ENCODE measurements at regions not wholly inside any gene's neighbourhood (a gene's known extent, or its start where the extent isn't known, plus 50 kb on each side); places are given as distances from the start of the nearest gene placed in this dataset.

DNA sequence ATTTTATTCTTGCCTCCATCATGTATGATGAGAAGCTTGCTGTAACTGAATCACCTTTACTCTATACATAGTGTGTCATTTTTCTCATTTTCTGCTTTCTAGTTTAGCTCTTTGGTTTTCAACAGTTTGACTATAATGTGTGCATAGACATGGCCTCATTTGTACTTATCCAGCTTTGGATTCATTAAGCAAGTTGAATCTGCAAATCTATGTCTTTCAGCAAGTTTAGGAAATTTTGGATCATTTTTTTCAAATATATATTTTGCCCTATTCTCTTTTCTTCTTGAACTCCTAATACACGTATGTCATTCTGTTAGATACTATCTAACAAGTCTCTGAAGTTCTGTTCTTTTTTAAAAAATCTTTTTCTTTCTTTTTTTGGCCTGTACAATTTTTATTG lies 57.8 kb downstream of the PRLHR start:
- Histone ChIP-seq H3K4me3 (ENCODE audit: low read depth, low read length) (no peak overlapping the region), H3K27me3 (ENCODE audit: control insufficient read depth, insufficient read depth, low read length) (no peaks in the 10 kb centered on the region), H3K36me3 (ENCODE audit: control insufficient read depth, insufficient read depth, low read length) (no peaks in the 10 kb centered on the region)
- POLR2A ChIA-PET, result no interaction called here
- no peak for DNase-seq (ENCODE audit: low read depth)
- TF ChIP-seq, protein P1, sequence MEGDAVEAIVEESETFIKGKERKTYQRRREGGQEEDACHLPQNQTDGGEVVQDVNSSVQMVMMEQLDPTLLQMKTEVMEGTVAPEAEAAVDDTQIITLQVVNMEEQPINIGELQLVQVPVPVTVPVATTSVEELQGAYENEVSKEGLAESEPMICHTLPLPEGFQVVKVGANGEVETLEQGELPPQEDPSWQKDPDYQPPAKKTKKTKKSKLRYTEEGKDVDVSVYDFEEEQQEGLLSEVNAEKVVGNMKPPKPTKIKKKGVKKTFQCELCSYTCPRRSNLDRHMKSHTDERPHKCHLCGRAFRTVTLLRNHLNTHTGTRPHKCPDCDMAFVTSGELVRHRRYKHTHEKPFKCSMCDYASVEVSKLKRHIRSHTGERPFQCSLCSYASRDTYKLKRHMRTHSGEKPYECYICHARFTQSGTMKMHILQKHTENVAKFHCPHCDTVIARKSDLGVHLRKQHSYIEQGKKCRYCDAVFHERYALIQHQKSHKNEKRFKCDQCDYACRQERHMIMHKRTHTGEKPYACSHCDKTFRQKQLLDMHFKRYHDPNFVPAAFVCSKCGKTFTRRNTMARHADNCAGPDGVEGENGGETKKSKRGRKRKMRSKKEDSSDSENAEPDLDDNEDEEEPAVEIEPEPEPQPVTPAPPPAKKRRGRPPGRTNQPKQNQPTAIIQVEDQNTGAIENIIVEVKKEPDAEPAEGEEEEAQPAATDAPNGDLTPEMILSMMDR (IDR thresholded peaks at IDR 0.05; ENCODE audit: insufficient read depth, low read depth, low read length), result no peak
- CTCF ChIA-PET, result no interaction called here

DNA sequence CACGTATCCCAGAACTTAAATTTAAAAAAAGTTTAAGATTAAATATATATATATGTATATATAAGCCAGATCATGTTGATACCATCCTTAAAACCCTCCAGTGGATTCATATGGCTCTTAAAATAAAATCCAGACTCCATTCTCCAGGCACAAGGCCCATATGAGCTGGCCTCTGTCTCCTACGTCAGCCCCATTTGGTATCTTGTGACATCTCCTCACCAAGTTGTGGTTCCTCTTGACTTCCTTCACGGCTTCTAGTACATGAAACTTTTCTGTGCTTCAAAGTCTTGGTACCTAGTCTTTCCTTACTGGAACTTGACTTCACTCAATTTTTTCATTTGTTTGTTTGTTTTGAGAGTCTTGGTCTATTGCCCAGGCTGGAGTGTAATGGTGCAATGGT lies 61.3 kb downstream of the PRLHR start:
- no peak for DNase-seq (ENCODE audit: low read depth)
- TF ChIP-seq, protein P1 (IDR thresholded peaks at IDR 0.05; ENCODE audit: insufficient read depth, low read depth, low read length), result no peak
- Histone ChIP-seq H3K27me3 (ENCODE audit: control insufficient read depth, insufficient read depth, low read length) (no peaks in the 10 kb centered on the region), H3K4me3 (ENCODE audit: low read depth, low read length) (no peak overlapping the region), H3K36me3 (ENCODE audit: control insufficient read depth, insufficient read depth, low read length) (no peaks in the 10 kb centered on the region)
- ChIA-PET CTCF (no interaction called here), POLR2A (no interaction called here)

DNA sequence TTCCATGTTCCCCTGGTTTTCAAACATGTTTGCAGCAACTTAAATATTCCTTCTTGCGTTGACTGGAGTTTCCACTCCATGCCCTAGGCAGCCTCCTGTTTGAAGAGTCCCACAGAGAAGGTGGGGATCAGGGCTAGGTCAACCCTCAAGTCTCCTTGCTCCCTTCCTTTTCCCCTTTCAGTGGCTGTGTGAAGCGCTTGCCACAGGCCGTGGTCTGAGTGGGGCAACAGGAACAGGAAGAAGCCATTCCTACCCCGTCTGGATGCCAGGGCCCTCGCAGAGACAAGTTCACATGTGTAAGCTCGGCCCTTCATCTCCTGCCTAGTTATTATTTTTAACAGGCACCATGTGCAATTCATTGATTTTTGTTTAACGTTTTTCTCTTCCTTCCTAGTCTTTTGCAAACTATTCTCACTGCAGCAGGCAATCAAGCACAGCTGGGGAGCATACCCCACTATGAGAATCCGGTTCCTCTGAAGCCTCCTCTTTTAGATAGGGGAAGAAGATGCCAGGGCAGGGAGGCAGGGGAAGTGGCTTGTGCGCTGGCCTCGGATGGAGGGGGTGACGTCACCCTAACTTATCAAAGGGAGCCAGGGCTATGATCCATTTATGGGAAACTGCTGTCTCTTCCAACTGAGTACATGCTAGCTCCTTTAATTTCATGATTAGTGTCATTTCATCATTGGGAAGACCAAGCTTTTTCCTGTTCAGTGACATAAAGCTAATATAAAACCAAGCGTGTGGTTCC lies 64.2 kb downstream of the PRLHR start:
- TF ChIP-seq, protein P1 (IDR thresholded peaks at IDR 0.05; ENCODE audit: insufficient read depth, low read depth, low read length), result no peak
- DNase-seq (ENCODE audit: low read depth), result no peak
- no peak overlapping the region for H3K4me3 ChIP-seq (ENCODE audit: low read depth, low read length)
- no peaks in the 10 kb centered on the region for H3K36me3 ChIP-seq (ENCODE audit: control insufficient read depth, insufficient read depth, low read length)
- no peaks in the 10 kb centered on the region for H3K27me3 ChIP-seq (ENCODE audit: control insufficient read depth, insufficient read depth, low read length)
- ChIA-PET POLR2A (no interaction called here), CTCF (interaction anchor here (0.7 to 1.0 kb wide), 2 partner anchors 13 to 15 kb away, joined by 4 read pairs; no protein-coding TSS in a partner anchor)

DNA sequence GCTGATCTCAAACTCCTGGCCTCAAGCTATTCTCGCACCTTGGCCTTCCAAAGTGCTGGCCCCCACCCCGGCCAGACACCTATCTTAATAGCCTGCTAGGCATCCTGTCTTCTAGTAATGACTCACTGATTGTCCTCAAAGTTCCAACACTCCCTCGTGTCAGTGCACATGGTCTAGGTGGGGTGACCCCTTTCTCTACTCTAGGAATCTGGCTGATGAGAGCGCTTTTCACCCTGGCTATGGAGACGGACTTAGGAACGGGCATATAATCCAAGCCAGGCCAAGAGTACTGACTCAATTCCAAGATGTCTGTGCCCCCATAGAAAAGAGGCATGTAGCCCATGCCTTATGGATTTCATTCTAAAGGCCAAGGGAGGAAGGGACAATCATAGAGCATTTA lies 67.0 kb downstream of the PRLHR start:
- no peak for DNase-seq (ENCODE audit: low read depth)
- Histone ChIP-seq H3K27me3 (ENCODE audit: control insufficient read depth, insufficient read depth, low read length) (no peaks in the 10 kb centered on the region), H3K36me3 (ENCODE audit: control insufficient read depth, insufficient read depth, low read length) (no peaks in the 10 kb centered on the region), H3K4me3 (ENCODE audit: low read depth, low read length) (no peak overlapping the region)
- ChIA-PET POLR2A (no interaction called here), CTCF (interaction anchor here (1.4 kb wide), 1 partner anchor 16 kb away, joined by 3 read pairs; no protein-coding TSS in a partner anchor)
- TF ChIP-seq, protein P1 (IDR thresholded peaks at IDR 0.05; ENCODE audit: insufficient read depth, low read depth, low read length), result no peak

DNA sequence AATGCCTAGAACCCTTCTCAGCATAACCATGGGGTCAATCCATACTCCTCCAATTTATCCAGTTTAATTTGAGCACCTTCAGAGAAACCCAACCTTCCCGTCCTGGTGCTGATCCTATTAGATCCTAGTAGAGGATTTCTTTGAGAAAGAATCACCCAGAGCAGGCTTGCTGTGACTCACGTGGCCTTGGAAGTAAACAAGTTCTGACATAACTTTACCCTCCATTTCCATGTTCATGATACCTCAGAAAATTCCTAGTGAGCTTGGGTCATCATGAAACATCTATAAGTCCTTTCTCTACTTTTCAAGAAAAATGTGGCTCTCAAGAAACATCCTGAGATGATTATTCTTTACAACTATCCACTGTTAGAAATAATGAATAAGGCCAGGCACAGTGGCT lies 71.7 kb downstream of the PRLHR start:
- Histone ChIP-seq H3K27me3 (ENCODE audit: control insufficient read depth, insufficient read depth, low read length) (no peaks in the 10 kb centered on the region), H3K4me3 (ENCODE audit: low read depth, low read length) (no peak overlapping the region), H3K36me3 (ENCODE audit: control insufficient read depth, insufficient read depth, low read length) (no peaks in the 10 kb centered on the region)
- TF ChIP-seq, protein P1 (IDR thresholded peaks at IDR 0.05; ENCODE audit: insufficient read depth, low read depth, low read length), result no peak
- CTCF ChIA-PET, result interaction anchor here (0.9 to 1.8 kb wide), 2 partner anchors 20 to 22 kb away, joined by 3 to 6 read pairs; no protein-coding TSS in a partner anchor
- POLR2A ChIA-PET, result no interaction called here
- DNase-seq (ENCODE audit: low read depth), result no peak
